ENCODE measurements at regions not wholly inside any gene's neighbourhood (a gene's known extent, or its start where the extent isn't known, plus 50 kb on each side); places are given as distances from the start of the nearest gene placed in this dataset.

DNA sequence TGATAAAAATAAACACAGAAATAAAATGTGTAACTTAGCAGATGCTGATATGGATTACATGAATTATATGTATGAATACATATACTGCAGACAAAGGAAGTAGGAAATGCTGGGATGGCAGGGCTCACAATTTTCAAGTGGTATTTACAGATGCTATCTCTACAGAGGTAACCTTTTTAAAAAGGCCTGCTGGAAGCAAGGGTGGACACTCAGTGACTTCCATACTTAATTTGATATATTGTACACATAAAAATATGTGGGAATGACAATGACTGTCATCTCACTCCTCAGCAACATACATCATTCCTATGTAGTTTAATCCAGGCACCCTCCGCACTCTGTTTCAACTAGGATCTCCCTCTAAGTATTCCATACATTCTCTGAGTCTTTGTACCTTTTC is 452.9 kb downstream of the DTHD1 start:
- no peak for TF ChIP-seq POLR2A (IDR thresholded peaks at IDR 0.05)
- TF ChIP-seq, protein P1, sequence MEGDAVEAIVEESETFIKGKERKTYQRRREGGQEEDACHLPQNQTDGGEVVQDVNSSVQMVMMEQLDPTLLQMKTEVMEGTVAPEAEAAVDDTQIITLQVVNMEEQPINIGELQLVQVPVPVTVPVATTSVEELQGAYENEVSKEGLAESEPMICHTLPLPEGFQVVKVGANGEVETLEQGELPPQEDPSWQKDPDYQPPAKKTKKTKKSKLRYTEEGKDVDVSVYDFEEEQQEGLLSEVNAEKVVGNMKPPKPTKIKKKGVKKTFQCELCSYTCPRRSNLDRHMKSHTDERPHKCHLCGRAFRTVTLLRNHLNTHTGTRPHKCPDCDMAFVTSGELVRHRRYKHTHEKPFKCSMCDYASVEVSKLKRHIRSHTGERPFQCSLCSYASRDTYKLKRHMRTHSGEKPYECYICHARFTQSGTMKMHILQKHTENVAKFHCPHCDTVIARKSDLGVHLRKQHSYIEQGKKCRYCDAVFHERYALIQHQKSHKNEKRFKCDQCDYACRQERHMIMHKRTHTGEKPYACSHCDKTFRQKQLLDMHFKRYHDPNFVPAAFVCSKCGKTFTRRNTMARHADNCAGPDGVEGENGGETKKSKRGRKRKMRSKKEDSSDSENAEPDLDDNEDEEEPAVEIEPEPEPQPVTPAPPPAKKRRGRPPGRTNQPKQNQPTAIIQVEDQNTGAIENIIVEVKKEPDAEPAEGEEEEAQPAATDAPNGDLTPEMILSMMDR (IDR thresholded peaks at IDR 0.05): no peak
